ENCODE measurements at regions not wholly inside any gene's neighbourhood (a gene's known extent, or its start where the extent isn't known, plus 50 kb on each side); places are given as distances from the start of the nearest gene placed in this dataset.
"Not testable (repeated sequence)": the region's sequence is repeated elsewhere in the genome, so short reads cannot be mapped to it uniquely, and the experiment has no call there.

DNA sequence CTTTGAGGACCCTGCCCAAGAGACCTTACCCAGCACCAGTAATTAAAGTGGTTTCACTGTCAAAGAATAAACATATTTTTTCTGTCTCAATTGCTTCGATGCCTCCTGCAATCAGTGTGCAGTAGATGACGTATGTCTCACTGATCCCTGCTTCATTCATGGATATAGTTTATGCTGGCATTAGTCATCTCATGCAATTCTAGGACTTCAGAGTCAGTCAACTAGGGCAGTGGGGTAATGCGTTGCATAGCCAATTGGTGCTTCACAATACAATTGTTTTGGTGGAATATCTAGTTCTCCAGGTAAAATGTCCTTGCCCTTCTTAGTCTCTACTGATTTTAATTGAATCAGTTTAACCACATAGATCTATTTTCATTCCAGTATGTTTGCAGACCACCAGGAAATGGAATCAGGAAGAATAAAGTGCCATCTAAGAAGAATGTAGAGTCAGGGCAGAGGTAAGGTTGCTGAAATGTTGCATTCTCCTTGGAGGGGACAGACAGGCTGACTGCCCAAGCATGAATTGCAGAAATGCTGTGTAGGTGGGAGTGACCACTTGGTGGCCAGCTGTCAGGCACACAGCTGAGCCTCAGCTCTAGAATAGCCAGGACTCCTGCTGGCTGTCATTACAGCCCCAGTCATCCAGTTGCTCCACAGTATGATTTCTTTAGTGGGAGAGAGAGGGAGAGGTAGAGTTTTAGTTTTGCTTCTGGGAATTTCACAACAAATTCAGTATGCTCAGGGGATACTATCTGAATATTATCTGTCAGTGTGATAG, 73.5 kb upstream of the MEGF10 start:
- Mint-ChIP-seq H3K9me3 (peaks cover 22% of the 10 kb centered on the region), H3K27ac (no peak overlapping the region), H3K36me3 (ENCODE audit: low read depth) (no peaks in the 10 kb centered on the region), H3K27me3 (ENCODE audit: low read depth, poor library complexity) (no peaks in the 10 kb centered on the region), H3K4me1 (peaks cover 11% of the 10 kb centered on the region), H3K4me3 (no peak overlapping the region)
- DNase-seq: peak; percentile 16
- TF ChIP-seq, protein P1, sequence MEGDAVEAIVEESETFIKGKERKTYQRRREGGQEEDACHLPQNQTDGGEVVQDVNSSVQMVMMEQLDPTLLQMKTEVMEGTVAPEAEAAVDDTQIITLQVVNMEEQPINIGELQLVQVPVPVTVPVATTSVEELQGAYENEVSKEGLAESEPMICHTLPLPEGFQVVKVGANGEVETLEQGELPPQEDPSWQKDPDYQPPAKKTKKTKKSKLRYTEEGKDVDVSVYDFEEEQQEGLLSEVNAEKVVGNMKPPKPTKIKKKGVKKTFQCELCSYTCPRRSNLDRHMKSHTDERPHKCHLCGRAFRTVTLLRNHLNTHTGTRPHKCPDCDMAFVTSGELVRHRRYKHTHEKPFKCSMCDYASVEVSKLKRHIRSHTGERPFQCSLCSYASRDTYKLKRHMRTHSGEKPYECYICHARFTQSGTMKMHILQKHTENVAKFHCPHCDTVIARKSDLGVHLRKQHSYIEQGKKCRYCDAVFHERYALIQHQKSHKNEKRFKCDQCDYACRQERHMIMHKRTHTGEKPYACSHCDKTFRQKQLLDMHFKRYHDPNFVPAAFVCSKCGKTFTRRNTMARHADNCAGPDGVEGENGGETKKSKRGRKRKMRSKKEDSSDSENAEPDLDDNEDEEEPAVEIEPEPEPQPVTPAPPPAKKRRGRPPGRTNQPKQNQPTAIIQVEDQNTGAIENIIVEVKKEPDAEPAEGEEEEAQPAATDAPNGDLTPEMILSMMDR (IDR thresholded peaks at IDR 0.05): no peak

DNA sequence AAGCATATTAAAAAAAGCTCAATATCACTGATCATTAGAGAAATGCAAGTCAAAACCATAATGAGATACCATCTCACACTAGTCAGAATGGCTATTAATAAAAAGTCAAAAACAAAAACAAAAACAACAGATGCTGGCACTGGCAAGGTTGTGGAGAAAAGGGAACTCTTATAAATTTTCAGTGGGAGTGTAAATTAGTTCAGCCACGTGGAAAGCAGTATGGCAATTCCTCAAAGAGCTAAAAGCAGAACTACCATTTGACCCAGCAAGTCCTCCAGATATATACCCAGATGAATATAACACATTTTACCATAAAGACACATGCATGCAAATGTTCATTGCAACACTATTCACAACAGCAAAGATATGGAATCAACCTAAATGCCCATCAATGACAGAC, 68.7 kb upstream of the MEGF10 start:
- not testable (repeated sequence) for H3K4me3 Mint-ChIP-seq; H3K27me3 Mint-ChIP-seq (ENCODE audit: low read depth, poor library complexity); H3K36me3 Mint-ChIP-seq (ENCODE audit: low read depth); H3K4me1 Mint-ChIP-seq; H3K27ac Mint-ChIP-seq; DNase-seq
- peaks cover 10% of the 10 kb centered on the region for H3K9me3 Mint-ChIP-seq

DNA sequence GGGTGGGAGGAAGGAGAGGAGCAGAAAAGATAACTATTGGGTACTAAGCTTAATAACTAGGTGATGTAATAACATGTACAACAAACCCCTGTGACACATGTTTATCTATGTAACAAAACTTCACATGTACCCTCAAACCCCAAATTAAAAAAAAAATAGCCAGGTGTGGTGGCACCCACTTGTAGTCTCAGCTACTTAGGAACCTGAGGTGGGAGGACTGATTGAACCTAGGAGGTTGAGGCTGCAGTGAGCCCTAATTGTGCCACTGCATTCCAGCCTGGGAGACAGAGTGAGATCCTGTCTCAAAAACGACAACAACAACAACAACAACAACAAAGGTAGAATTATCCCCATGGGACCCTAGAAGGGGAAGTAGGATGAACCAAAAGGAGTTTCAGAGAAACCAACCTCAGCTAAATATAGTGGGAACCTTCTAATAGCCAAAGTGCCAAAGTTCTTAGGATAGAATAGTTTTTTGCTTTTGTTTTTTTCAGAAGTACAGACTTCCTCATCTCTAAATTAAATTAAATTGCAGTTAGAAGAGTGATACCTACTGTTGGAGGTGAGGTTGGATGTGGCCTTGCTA, 67.9 kb upstream of the MEGF10 start:
- peaks cover 10% of the 10 kb centered on the region for H3K9me3 Mint-ChIP-seq
- H3K4me1 Mint-ChIP-seq; H3K36me3 Mint-ChIP-seq (ENCODE audit: low read depth); H3K27ac Mint-ChIP-seq; H3K4me3 Mint-ChIP-seq; DNase-seq; H3K27me3 Mint-ChIP-seq (ENCODE audit: low read depth, poor library complexity): not testable (repeated sequence)

DNA sequence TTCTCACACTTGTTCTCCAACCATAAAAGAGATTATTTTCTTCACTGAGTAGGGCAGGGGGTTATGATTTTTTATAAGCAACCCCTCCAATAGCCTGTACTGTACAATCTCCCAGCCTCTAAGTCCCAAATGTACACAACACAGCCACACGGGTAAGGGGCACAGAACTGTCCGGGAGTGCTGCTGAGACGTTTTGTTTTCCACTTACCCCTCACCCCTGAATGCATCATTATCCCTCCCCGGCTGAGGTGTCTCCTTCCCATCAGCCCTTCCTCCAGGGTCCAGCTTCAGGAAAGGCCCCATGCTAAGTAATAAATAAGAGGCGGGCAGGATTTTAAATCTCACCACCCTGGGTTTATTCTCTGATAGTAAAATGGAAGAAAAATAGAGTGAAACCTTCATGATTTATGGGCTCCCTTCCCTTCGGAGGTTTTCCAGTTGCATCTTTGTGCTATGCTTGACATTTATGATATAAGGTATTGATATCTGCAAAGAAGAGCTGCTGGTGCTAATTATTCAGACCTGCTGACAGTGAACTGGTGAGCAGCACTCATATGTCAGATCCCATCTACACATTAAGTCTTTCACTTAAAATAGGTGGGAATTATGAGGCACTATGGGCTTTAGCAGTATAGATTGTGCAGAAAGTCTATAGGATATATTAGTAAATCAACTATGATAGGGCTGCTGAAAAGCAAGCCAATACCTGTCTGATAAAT, 67.2 kb upstream of the MEGF10 start:
- H3K4me3 Mint-ChIP-seq: no peak overlapping the region
- DNase-seq: no peak
- H3K4me1 Mint-ChIP-seq: peaks cover under 1% of the 10 kb centered on the region
- peaks cover 12% of the 10 kb centered on the region for H3K27me3 Mint-ChIP-seq (ENCODE audit: low read depth, poor library complexity)
- peaks cover 10% of the 10 kb centered on the region for H3K9me3 Mint-ChIP-seq
- H3K27ac Mint-ChIP-seq: no peak overlapping the region
- TF ChIP-seq, protein P1 (IDR thresholded peaks at IDR 0.05): no peak
- no peaks in the 10 kb centered on the region for H3K36me3 Mint-ChIP-seq (ENCODE audit: low read depth)

DNA sequence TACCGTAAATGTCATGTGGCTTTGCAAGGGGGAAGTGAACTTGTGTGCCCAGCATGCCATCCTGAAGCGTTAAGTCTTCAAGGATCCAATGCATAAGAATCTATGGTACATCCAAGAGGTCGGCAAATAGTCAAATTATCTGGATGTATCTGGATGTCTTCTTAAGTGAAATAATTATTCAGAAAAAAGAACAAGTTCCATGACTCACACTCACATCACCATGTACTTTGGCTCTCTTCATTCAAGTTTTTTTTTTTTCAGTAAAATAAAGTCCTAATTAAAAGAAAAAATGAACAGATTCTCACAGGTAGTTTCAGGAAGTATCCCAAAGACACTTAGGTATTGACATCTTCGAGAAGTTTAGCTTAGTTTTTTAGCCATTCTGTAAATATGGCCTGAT, 62.7 kb upstream of the MEGF10 start:
- no peak for DNase-seq
- no peak overlapping the region for H3K4me3 Mint-ChIP-seq
- H3K4me1 Mint-ChIP-seq: peaks cover 7% of the 10 kb centered on the region
- H3K36me3 Mint-ChIP-seq (ENCODE audit: low read depth): no peaks in the 10 kb centered on the region
- peaks cover 37% of the 10 kb centered on the region for H3K27me3 Mint-ChIP-seq (ENCODE audit: low read depth, poor library complexity)
- TF ChIP-seq, protein P1 (IDR thresholded peaks at IDR 0.05): no peak
- H3K27ac Mint-ChIP-seq: no peak overlapping the region
- no peaks in the 10 kb centered on the region for H3K9me3 Mint-ChIP-seq

DNA sequence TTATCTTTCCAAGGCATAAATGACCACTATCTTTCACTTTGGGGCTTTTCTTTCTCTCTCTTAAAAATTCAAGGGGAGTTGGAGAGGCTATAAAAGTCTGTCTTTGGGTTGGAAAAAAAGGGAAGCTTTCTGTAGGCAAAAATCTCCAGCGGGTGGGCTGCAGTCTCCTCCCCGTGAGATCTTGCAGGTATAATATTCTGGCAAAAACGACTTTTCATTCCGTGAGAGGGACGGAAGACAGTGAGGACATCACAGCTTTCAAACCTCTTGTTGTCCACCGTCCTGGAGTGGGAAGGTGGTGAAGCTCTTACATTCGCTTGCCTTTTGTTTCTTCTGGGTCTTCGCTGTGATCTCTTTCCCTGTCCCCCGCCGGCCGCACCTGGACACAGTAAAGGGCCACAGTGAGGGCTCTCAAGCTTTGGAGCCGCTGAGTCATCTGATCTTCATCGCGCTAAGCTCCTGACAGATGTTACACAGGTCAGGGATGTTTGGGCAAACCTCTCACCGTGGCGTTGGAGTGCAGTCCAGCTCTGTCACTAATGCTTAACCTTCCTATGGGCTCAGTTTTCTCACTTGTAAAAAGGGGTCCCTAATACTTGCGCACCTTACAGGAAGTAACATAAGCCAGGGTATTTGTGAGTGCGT, 61.9 kb upstream of the MEGF10 start:
- no peak overlapping the region for H3K27ac Mint-ChIP-seq
- TF ChIP-seq, protein P1 (IDR thresholded peaks at IDR 0.05): no peak

More for the DNA sequence above, 61.9 kb upstream of the MEGF10 start:
- H3K4me1 Mint-ChIP-seq: peaks cover 7% of the 10 kb centered on the region
- peak overlapping the region; percentile 72 for H3K4me3 Mint-ChIP-seq
- H3K27me3 Mint-ChIP-seq (ENCODE audit: low read depth, poor library complexity): peaks cover 37% of the 10 kb centered on the region
- peak; percentile 5 for DNase-seq
- no peaks in the 10 kb centered on the region for H3K9me3 Mint-ChIP-seq
- H3K36me3 Mint-ChIP-seq (ENCODE audit: low read depth): no peaks in the 10 kb centered on the region

All from nephron progenitor cell (in vitro differentiated cells).